Hepatocyte (in vitro differentiated cells): ENCODE measurements at regions not wholly inside any gene's neighbourhood (a gene's known extent, or its start where the extent isn't known, plus 50 kb on each side); places are given as distances from the start of the nearest gene placed in this dataset.

ENCODE experiments used
- DNase-seq: peaks from one replicate; pipeline ENCODE4 v3.0.0-alpha.2; 2016; ENCODE audit warnings: low spot score
- H2AFZ ChIP-seq: fragments of 200-600 bp; sonication (generic); 2 replicates; pipeline ENCODE4 v1.6.0; 2016; ENCODE audit warnings: antibody characterized with exemption, mild to moderate bottlenecking
- H3K27ac ChIP-seq: fragments of 200-600 bp; sonication (generic); 2 replicates; pipeline ENCODE4 v1.5.1; 2016; ENCODE audit warnings: mild to moderate bottlenecking
- H3K27me3 ChIP-seq: fragments of 200-600 bp; sonication (generic); 2 replicates; pipeline ENCODE4 v1.6.1; 2016
- H3K36me3 ChIP-seq: fragments of 200-600 bp; sonication (generic); replicated peaks from 2 replicates; pipeline ENCODE4 v1.5.1; 2016; ENCODE audit warnings: low read depth; ENCODE audit not compliant: insufficient read depth
- H3K4me1 ChIP-seq: fragments of 200-600 bp; sonication (generic); 2 replicates; pipeline ENCODE4 v1.5.1; 2016; ENCODE audit warnings: mild to moderate bottlenecking, moderate library complexity; ENCODE audit not compliant: insufficient read depth
- H3K4me2 ChIP-seq: fragments of 200-600 bp; sonication (generic); 2 replicates; pipeline ENCODE4 v1.6.0; 2016
- H3K4me3 ChIP-seq: fragments of 200-600 bp; sonication (generic); 2 replicates; pipeline ENCODE4 v1.5.1; 2016; ENCODE audit warnings: mild to moderate bottlenecking
- H3K79me2 ChIP-seq: fragments of 200-600 bp; sonication (generic); 2 replicates; pipeline ENCODE4 v1.6.0; 2017; ENCODE audit warnings: mild to moderate bottlenecking
- H3K9me2 ChIP-seq: fragments of 200-600 bp; sonication (generic); replicated peaks from 2 replicates; pipeline ENCODE4 v1.6.0; 2017; ENCODE audit warnings: mild to moderate bottlenecking; ENCODE audit not compliant: insufficient read depth
- H3K9me3 ChIP-seq: fragments of 200-600 bp; sonication (generic); 2 replicates; pipeline ENCODE4 v1.5.1; 2016; ENCODE audit warnings: low read depth, mild to moderate bottlenecking
- H4K20me1 ChIP-seq: fragments of 200-600 bp; sonication (generic); 2 replicates; pipeline ENCODE4 v1.6.0; 2016; ENCODE audit warnings: mild to moderate bottlenecking; ENCODE audit not compliant: insufficient read depth, poor library complexity, severe bottlenecking
- EZH2 ChIP-seq: fragments of 200-600 bp; sonication (generic); IDR thresholded peaks from 2 replicates; pipeline ENCODE4 v1.6.1; 2016; ENCODE audit warnings: antibody characterized with exemption, mild to moderate bottlenecking, borderline replicate concordance
- EZH2phosphoT487 ChIP-seq: fragments of 200-600 bp; sonication (generic); IDR thresholded peaks from one replicate; pipeline ENCODE4 v1.6.1; 2018; ENCODE audit warnings: antibody characterized with exemption, mild to moderate bottlenecking, low read depth, moderate library complexity; ENCODE audit not compliant: unreplicated experiment, severe bottlenecking
- WGBS: methylation state at CpG from one replicate; pipeline ENCODE4 v1.1.6; 2016; ENCODE audit warnings: low lambda C conversion rate; ENCODE audit errors: missing lambda C conversion rate; 5-methylcytosine and 5-hydroxymethylcytosine counted together
- TF ChIP-seq, protein P1 (sequence below): fragments of 200-600 bp; sonication (generic); IDR thresholded peaks from 2 replicates; pipeline ENCODE4 v1.5.1; 2016; ENCODE audit warnings: antibody characterized with exemption, mild to moderate bottlenecking; ENCODE audit not compliant: poor library complexity

DNA sequence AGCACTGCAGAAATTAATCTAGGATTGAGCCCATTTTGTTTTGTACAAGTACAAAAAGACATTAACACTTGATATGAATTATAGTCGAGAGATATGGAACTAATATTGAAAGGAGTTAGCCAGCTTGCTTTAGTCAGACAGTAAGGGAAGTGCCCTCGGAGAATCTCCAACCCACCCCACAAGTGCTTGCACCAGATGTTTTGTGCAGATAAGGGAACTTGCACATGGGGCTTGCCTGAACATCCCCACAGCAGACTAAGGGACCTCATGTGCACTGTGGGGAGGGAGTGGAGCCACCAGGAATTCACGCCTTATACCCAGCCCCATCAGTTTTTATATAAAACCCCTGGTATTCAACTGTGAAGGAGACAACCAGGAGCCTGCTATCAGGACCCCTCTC lies 122.3 kb downstream of the EFHB start:
- Histone ChIP-seq H3K9me2 (no peaks in the 10 kb centered on the region), H3K27ac (no peak overlapping the region), H4K20me1 (no peaks in the 10 kb centered on the region), H3K4me3 (no peak overlapping the region), H2AFZ (no peak overlapping the region), H3K4me1 (no peaks in the 10 kb centered on the region), H3K36me3 (no peaks in the 10 kb centered on the region), H3K79me2 (no peaks in the 10 kb centered on the region), H3K9me3 (no peaks in the 10 kb centered on the region), H3K4me2 (no peak overlapping the region), H3K27me3 (no peaks in the 10 kb centered on the region)
- DNase-seq = no peak
- 40% methylated on average over 3 of the region's 3 CpGs for WGBS
- TF ChIP-seq EZH2 (no peak), EZH2phosphoT487 (no peak)
- TF ChIP-seq, protein P1, sequence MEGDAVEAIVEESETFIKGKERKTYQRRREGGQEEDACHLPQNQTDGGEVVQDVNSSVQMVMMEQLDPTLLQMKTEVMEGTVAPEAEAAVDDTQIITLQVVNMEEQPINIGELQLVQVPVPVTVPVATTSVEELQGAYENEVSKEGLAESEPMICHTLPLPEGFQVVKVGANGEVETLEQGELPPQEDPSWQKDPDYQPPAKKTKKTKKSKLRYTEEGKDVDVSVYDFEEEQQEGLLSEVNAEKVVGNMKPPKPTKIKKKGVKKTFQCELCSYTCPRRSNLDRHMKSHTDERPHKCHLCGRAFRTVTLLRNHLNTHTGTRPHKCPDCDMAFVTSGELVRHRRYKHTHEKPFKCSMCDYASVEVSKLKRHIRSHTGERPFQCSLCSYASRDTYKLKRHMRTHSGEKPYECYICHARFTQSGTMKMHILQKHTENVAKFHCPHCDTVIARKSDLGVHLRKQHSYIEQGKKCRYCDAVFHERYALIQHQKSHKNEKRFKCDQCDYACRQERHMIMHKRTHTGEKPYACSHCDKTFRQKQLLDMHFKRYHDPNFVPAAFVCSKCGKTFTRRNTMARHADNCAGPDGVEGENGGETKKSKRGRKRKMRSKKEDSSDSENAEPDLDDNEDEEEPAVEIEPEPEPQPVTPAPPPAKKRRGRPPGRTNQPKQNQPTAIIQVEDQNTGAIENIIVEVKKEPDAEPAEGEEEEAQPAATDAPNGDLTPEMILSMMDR = no peak

DNA sequence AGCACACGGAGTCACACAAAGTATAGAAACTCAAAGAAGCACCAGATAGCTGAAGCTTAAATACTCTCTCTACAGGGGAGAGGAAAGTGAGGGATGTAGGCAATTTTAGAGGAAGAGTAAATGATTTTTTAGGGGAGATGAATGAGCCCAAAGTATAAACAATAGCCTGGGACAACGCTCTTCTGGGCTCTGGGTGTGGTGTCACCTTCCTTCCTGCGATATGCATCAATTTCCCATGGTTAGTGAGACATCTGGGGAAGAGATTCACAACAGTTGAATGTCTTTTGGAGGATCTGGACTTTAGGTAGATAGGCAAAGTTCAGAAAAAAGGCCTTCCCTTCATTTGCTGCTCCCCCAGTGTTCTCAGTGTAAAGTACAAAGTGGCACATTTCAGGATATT lies 125.2 kb downstream of the EFHB start:
- Histone ChIP-seq H3K36me3 (no peaks in the 10 kb centered on the region), H3K4me3 (no peak overlapping the region), H3K9me3 (no peaks in the 10 kb centered on the region), H3K9me2 (no peaks in the 10 kb centered on the region), H3K79me2 (no peaks in the 10 kb centered on the region), H4K20me1 (no peaks in the 10 kb centered on the region), H2AFZ (no peak overlapping the region), H3K27ac (no peak overlapping the region), H3K27me3 (no peaks in the 10 kb centered on the region), H3K4me2 (no peak overlapping the region), H3K4me1 (no peaks in the 10 kb centered on the region)
- WGBS = 79% methylated on average over 3 of the region's 3 CpGs
- DNase-seq = no peak
- no peak for TF ChIP-seq EZH2phosphoT487
- TF ChIP-seq EZH2 = no peak
- TF ChIP-seq, protein P1 = no peak

DNA sequence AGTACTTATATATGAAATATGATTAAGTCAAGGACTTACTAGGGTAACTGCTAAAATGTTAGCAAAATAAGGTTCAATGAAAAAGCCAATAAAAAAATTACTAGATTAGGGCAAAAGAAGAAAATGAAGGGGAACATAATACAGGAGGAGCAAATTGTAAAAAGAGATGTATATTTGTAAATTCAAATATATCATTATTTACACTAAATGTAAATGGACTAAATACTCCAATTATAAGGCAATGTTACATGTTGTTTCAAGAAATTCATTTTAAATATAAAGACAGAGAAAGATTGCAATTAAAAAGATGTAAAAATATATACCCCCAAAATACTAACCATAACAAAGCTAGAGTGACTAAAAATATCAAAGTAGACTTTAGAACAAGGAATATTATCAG lies 134.1 kb downstream of the EFHB start:
- no peak overlapping the region for H3K4me3 ChIP-seq
- no peaks in the 10 kb centered on the region for H3K9me2 ChIP-seq
- H3K36me3 ChIP-seq = no peaks in the 10 kb centered on the region
- H3K27me3 ChIP-seq = no peaks in the 10 kb centered on the region
- H3K4me2 ChIP-seq = no peak overlapping the region
- no peaks in the 10 kb centered on the region for H4K20me1 ChIP-seq
- no peak overlapping the region for H2AFZ ChIP-seq
- H3K79me2 ChIP-seq = no peaks in the 10 kb centered on the region
- no peaks in the 10 kb centered on the region for H3K4me1 ChIP-seq
- no peak overlapping the region for H3K27ac ChIP-seq
- DNase-seq = no peak
- no peaks in the 10 kb centered on the region for H3K9me3 ChIP-seq
- TF ChIP-seq, protein P1 = no peak
- no peak for TF ChIP-seq EZH2phosphoT487
- no peak for TF ChIP-seq EZH2

DNA sequence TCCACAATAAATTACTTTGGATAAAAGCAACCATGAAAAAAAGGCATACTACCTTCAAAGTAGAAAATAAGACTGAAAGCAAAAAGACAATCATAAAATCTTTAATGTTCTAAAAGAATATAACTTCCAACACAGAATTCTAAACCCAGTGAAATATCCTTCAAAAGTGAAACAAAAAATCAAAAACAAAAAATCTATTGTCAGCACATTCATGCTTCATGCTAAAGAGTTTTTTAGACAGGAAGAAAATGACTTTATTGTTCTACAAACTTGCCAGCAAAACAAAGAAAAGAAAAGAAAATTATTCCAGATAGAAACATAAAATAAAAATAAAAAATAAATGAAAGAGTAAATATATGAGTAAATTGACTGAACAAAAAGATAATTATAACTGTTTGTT lies 134.9 kb downstream of the EFHB start:
- Histone ChIP-seq H3K4me3 (no peak overlapping the region), H3K9me2 (no peaks in the 10 kb centered on the region), H2AFZ (no peak overlapping the region), H3K79me2 (no peaks in the 10 kb centered on the region), H3K36me3 (no peaks in the 10 kb centered on the region), H3K9me3 (no peaks in the 10 kb centered on the region), H3K27ac (no peak overlapping the region), H3K4me2 (no peak overlapping the region), H4K20me1 (no peaks in the 10 kb centered on the region), H3K27me3 (no peaks in the 10 kb centered on the region), H3K4me1 (no peaks in the 10 kb centered on the region)
- no peak for DNase-seq
- TF ChIP-seq EZH2 = no peak
- TF ChIP-seq, protein P1 = no peak
